K562 (cell line): ENCODE measurements at regions not wholly inside any gene's neighbourhood (a gene's known extent, or its start where the extent isn't known, plus 50 kb on each side); places are given as distances from the start of the nearest gene placed in this dataset.

ENCODE experiments used
- ATAC-seq: fragments of 200-7000 bp; cut with Tn5 transposase; 3 replicates; pipeline ENCODE4 v1.9.1; 2020; ENCODE audit warnings: moderate library complexity
- BruUV-seq: library from RNA; stranded (reverse); fragments of 400-500 nt; replicated peaks from 2 replicates; lab custom pipeline; 2021; lab: Mats Ljungman, UMichigan
- CTCF ChIA-PET: fragments of 300-600 bp; formaldehyde crosslinking; extraction: SDS; loops from one replicate; lab custom pipeline; 2021; ENCODE audit warnings: low intra/inter-chr PET ratio; lab: Yijun Ruan, JAX
- POLR2A ChIA-PET: fragments of 300-600, 350-650 bp; sonication (Branson Sonifier 250); formaldehyde crosslinking; extraction: SDS; loops from one replicate; lab custom pipeline; 2021; ENCODE audit warnings: antibody characterized with exemption, inconsistent platforms; lab: Yijun Ruan, JAX
- DNase-seq, 4 experiments: peaks; one replicate each; pipeline versions ENCODE4 v3.0.0 to v3.0.0-alpha.2; 2011 to 2018; ENCODE audit warnings: low spot score in 3 of 4, mixed read lengths in 3 of 4; ENCODE audit errors: extremely low read depth in 1 of 4
- FAIRE-seq: peaks from 2 replicates; lab custom pipeline; 2011; peaks lifted over from hg19 to GRCh38; lab: Jason Lieb, UNC
- H2AFZ ChIP-seq: 2 replicates; pipeline ENCODE4 v1.6.0; 2011; ENCODE audit warnings: low read depth, low read length, control low read depth, inconsistent platforms
- H3K27ac ChIP-seq: fragments of 200-600 bp; 3 replicates; pipeline ENCODE4 v1.8.0; 2011; ENCODE audit warnings: low read depth, mild to moderate bottlenecking, control low read depth, inconsistent platforms, low read length, moderate library complexity, mixed read lengths; ENCODE audit errors: extremely low read depth
- H3K27me3 ChIP-seq, 2 experiments: fragments of 300-600 bp in 1 of 2; 2 replicates in 1 of 2; 3 replicates in 1 of 2; pipeline versions ENCODE4 v1.6.0 to v1.8.0; 2011; ENCODE audit warnings: inconsistent platforms in 2 of 2, low read length in 2 of 2, mild to moderate bottlenecking in 1 of 2, mixed read lengths in 1 of 2, moderate library complexity in 1 of 2; ENCODE audit not compliant: control insufficient read depth in 2 of 2, insufficient read depth in 2 of 2
- H3K36me3 ChIP-seq: fragments of 300-600 bp; 3 replicates; pipeline ENCODE4 v1.8.0; 2011; ENCODE audit warnings: mild to moderate bottlenecking, low read length, inconsistent platforms; ENCODE audit not compliant: control insufficient read depth, insufficient read depth
- H3K4me1 ChIP-seq, 2 experiments: fragments of 200-600 bp in 1 of 2; replicated peaks in 1 of 2; 2 replicates in 1 of 2; 3 replicates in 1 of 2; pipeline versions ENCODE4 v1.5.1 to v1.8.0; 2011; ENCODE audit warnings: inconsistent platforms in 2 of 2, low read length in 2 of 2, mild to moderate bottlenecking in 1 of 2, mixed read lengths in 1 of 2, moderate library complexity in 1 of 2; ENCODE audit not compliant: control insufficient read depth in 2 of 2, insufficient read depth in 2 of 2
- H3K4me2 ChIP-seq: 2 replicates; pipeline ENCODE4 v1.6.1; 2011; ENCODE audit warnings: low read length, control low read depth, inconsistent platforms, mixed read lengths; ENCODE audit not compliant: insufficient read depth
- H3K4me3 ChIP-seq: fragments of 200-600 bp; sonication (generic), shearing (Covaris generic); 2 replicates; pipeline ENCODE4 v1.5.1; 2016; ENCODE audit warnings: control low read depth, inconsistent platforms
- H3K79me2 ChIP-seq: fragments of 200-600 bp; 3 replicates; pipeline ENCODE4 v1.8.0; 2011; ENCODE audit warnings: low read length, inconsistent platforms; ENCODE audit not compliant: control insufficient read depth, insufficient read depth
- H3K9ac ChIP-seq, 2 experiments: 2 replicates each; pipeline versions ENCODE4 v1.6.0 to v1.6.1; 2011; ENCODE audit warnings: low read depth in 2 of 2, low read length in 2 of 2, control low read depth in 1 of 2, inconsistent platforms in 1 of 2, mild to moderate bottlenecking in 1 of 2, mixed read lengths in 1 of 2; ENCODE audit not compliant: insufficient read depth in 1 of 2
- H3K9me1 ChIP-seq: one replicate; pipeline ENCODE4 v1.6.0; 2011; ENCODE audit warnings: inconsistent platforms, mild to moderate bottlenecking, low read length, moderate library complexity; ENCODE audit not compliant: control insufficient read depth, insufficient read depth
- H3K9me3 ChIP-seq: replicated peaks from 2 replicates; pipeline ENCODE4 v1.5.1; 2011; ENCODE audit warnings: low read depth, low read length, inconsistent platforms; ENCODE audit not compliant: control insufficient read depth, insufficient read depth
- H4K20me1 ChIP-seq: replicated peaks from 2 replicates; pipeline ENCODE4 v1.6.1; 2011; ENCODE audit warnings: low read length, inconsistent platforms, mixed read lengths; ENCODE audit not compliant: control insufficient read depth, insufficient read depth
- KHSRP ChIP-seq: fragments of 450-650 bp; IDR thresholded peaks from 2 replicates; pipeline ENCODE4 v1.6.1; 2017
- SETDB1 ChIP-seq: IDR thresholded peaks from one replicate; pipeline ENCODE4 v1.6.1; 2012; ENCODE audit warnings: low read length, control low read depth, inconsistent platforms
- ZC3H8 ChIP-seq: fragments of 450-650 bp; IDR thresholded peaks from 2 replicates; pipeline ENCODE4 v1.6.1; 2017
- ZHX1 ChIP-seq: fragments of 150-350 bp; conservative IDR thresholded peaks from 2 replicates; pipeline ENCODE4 v1.6.1; 2014; ENCODE audit warnings: low read length
- whole genome bisulfite sequencing: fragments of 100-300 bp; shearing (Covaris generic); methylation state at CpG from one replicate; pipeline ENCODE4 v1.1.6; 2016; ENCODE audit warnings: low coverage, mixed read lengths; ENCODE audit not compliant: insufficient coverage; ENCODE audit errors: missing lambda C conversion rate; 5-methylcytosine and 5-hydroxymethylcytosine counted together
- in situ Hi-C: fragments of 300-500 bp; cut with MboI; formaldehyde crosslinking; loops from 4 replicates; pipeline ENCODE4 v1.15.0; 2018; ENCODE audit warnings: inconsistent platforms, mixed read lengths
- intact Hi-C: fragments of 100-400 bp; cut with micrococcal nuclease; formaldehyde crosslinking; loops from 2 replicates; pipeline ENCODE4 v1.14.2; 2022

DNA sequence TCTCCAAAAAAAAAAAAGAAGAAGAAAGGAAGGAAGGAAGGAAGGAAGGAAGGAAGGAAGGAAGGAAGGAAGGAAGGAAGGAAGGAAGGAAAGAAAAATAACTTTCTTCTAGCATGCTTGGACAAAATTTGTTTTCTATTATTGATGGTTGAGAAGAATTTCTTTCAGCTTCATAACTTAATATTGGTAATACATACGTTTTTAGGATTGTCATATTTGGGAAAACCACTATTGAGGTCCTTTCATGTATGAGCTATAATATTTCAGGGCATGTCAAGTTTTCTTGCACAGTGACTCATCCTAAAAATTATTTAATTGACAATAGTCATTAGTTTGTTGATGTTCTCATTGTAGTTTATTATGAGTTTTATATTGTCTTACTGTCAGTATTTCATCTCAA is 66.4 kb upstream of the PKDCC start:
- no peak overlapping the region for H3K4me3 ChIP-seq
- no TSS peak for BruUV-seq
- no peaks in the 10 kb centered on the region for H3K9me3 ChIP-seq
- no peak overlapping the region for H2AFZ ChIP-seq
- DNase-seq (no peak), ATAC-seq (no peak), FAIRE-seq (no peak)
- no peak overlapping the region for H3K4me2 ChIP-seq
- intact Hi-C loops = no loop called here
- no peak overlapping the region for H3K9ac ChIP-seq
- WGBS = 0% methylated on average over 1 of the region's 1 CpG
- TF ChIP-seq ZC3H8 = no peak
- TF ChIP-seq SETDB1 = no peak
- TF ChIP-seq ZHX1 = no peak
- TF ChIP-seq KHSRP = no peak
- no peaks in the 10 kb centered on the region for H4K20me1 ChIP-seq
- H3K27ac ChIP-seq = no peak overlapping the region
- in situ Hi-C loops = no loop called here
- H3K4me1 ChIP-seq = no peaks in the 10 kb centered on the region
- no peaks in the 10 kb centered on the region for H3K79me2 ChIP-seq
- ChIA-PET CTCF (no interaction called here), POLR2A (interaction anchor here (1.0 kb wide), 1 partner anchor 10 kb away, joined by 4 read pairs; no protein-coding TSS in a partner anchor)
- H3K9me1 ChIP-seq = no peaks in the 10 kb centered on the region
- H3K36me3 ChIP-seq = no peaks in the 10 kb centered on the region
- H3K27me3 ChIP-seq = peaks cover 9 to 16% of the 10 kb centered on the region in 2 experiments; a peak in 4 of 5 replicates
